ENCODE measurements at regions not wholly inside any gene's neighbourhood (a gene's known extent, or its start where the extent isn't known, plus 50 kb on each side); places are given as distances from the start of the nearest gene placed in this dataset.

GRCh38 chr10:2858452-2858851, 208.9 kb upstream of the PFKP start:
- H3K27ac ChIP-seq, result no peak overlapping the region
- TF ChIP-seq, protein P1, sequence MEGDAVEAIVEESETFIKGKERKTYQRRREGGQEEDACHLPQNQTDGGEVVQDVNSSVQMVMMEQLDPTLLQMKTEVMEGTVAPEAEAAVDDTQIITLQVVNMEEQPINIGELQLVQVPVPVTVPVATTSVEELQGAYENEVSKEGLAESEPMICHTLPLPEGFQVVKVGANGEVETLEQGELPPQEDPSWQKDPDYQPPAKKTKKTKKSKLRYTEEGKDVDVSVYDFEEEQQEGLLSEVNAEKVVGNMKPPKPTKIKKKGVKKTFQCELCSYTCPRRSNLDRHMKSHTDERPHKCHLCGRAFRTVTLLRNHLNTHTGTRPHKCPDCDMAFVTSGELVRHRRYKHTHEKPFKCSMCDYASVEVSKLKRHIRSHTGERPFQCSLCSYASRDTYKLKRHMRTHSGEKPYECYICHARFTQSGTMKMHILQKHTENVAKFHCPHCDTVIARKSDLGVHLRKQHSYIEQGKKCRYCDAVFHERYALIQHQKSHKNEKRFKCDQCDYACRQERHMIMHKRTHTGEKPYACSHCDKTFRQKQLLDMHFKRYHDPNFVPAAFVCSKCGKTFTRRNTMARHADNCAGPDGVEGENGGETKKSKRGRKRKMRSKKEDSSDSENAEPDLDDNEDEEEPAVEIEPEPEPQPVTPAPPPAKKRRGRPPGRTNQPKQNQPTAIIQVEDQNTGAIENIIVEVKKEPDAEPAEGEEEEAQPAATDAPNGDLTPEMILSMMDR (conservative IDR thresholded peaks at IDR 0.05), result no peak
- no peak for TF ChIP-seq ZFX (IDR thresholded peaks at IDR 0.05)

DNA sequence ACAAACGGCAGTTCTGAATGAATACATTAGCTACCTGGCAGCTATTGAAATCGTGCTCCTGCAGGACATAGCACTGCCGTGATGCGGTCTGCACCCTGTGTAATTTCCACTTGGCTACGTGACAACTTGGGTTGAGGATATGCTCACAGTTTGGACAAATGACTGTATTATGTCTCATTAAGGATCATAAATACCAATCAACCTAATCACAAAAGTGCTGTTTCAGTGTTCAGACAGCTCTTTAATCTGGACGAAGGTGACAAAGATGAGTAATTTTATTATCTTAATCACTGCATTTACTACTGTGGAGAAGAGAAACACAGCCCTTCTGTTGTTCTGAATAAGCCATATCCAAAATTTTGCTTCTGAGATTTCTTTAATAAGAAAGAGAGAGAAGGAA, 210.8 kb upstream of the PFKP start:
- no peak overlapping the region for H3K27ac ChIP-seq
- TF ChIP-seq ZFX (IDR thresholded peaks at IDR 0.05), result no peak
- TF ChIP-seq, protein P1 (conservative IDR thresholded peaks at IDR 0.05), result no peak

DNA sequence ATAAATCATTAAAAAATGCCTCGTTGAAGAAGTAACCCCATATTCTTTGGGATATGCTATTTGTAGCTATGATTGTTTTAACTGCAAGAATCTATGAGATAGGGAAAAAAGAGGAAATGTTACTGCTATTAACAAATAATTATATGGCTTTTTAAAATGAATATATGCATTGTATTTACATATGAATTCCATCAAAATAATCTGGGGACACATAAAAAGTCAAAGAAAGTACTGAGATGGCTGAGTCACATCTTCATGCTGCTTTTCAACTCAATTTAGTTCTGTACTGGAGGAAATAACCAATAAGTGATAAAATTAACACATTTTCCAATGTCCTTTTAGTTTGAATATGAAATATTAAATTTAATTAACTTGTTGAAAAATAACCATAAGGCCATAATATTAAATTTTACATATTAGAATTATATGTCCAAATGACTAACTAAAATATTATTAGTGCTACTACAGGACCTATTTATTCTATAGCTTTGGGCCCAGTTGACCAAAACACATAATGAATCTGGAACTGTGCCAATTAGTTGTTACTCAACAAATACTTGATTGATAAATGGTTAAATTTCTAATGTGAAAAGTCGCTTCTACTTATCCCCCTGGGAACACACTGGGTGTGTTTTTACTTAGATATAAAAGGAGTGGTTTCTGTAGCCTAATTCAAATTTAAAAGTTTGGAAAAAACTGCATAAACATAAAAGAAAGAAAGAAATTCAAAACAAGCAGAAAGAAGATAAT, 214.6 kb upstream of the PFKP start:
- TF ChIP-seq ZFX (IDR thresholded peaks at IDR 0.05), result no peak
- TF ChIP-seq, protein P1 (conservative IDR thresholded peaks at IDR 0.05), result no peak
- no peak overlapping the region for H3K27ac ChIP-seq

GRCh38 chr10:2851566-2851965, 215.8 kb upstream of the PFKP start:
- TF ChIP-seq ZFX (IDR thresholded peaks at IDR 0.05), result no peak
- TF ChIP-seq, protein P1 (conservative IDR thresholded peaks at IDR 0.05), result no peak
- H3K27ac ChIP-seq, result no peak overlapping the region

DNA sequence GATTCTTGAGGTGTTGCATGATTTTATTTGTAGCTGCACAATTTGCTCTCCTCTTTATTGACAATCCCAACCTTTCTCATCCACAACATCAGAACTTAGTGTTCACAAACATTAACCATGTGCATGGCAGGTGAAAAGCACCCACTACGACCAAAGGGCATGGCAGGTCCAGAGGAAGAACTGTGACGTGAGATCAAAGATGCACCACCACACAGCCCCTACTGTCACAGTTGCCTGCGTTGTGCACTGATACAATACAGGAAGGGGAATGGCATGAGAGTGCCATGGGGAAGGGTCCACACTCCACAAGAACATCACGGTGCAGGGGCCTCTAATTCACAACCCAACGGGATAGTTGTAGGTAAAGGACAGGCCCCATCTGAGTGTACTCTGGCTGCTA, 217.1 kb upstream of the PFKP start:
- no peak overlapping the region for H3K27ac ChIP-seq
- TF ChIP-seq, protein P1 (conservative IDR thresholded peaks at IDR 0.05), result no peak
- no peak for TF ChIP-seq ZFX (IDR thresholded peaks at IDR 0.05)

DNA sequence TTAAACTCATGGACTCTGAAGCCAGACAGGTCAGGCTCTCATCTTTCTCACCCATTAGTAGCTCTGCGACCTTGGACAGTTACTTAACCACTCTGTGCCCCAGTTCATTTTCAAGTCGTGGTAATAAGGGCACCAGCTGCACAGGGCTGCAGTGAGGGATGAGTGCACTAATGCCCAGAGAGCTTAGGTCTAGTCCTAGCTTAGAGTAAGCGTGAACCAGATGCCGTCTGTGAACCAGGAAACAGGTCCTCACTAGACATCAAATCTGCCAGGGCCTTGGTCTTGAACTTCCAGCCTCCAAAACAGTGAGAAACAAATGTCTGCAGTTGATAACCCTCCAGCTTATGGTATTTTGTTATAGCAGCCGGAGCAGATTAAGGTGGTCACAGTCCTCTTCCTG, 222.4 kb upstream of the PFKP start:
- H3K27ac ChIP-seq, result no peak overlapping the region
- TF ChIP-seq, protein P1 (conservative IDR thresholded peaks at IDR 0.05), result no peak
- TF ChIP-seq ZFX (IDR thresholded peaks at IDR 0.05), result no peak

GRCh38 chr10:2839081-2839725, 228.1 kb upstream of the PFKP start:
- H3K27ac ChIP-seq, result no peak overlapping the region
- TF ChIP-seq, protein P1 (conservative IDR thresholded peaks at IDR 0.05), result peak; percentile 89
- no peak for TF ChIP-seq ZFX (IDR thresholded peaks at IDR 0.05)

Measured in C4-2B (cell line).